Neural progenitor cell (in vitro differentiated cells): ENCODE measurements at regions not wholly inside any gene's neighbourhood (a gene's known extent, or its start where the extent isn't known, plus 50 kb on each side); places are given as distances from the start of the nearest gene placed in this dataset.
"Not testable (repeated sequence)": the region's sequence is repeated elsewhere in the genome, so short reads cannot be mapped to it uniquely, and the experiment has no call there.

Experiments
- EZH2 ChIP-seq: fragments of 200-600 bp; sonication (generic); IDR thresholded peaks from 2 replicates; pipeline ENCODE4 v1.6.1; 2017; ENCODE audit warnings: antibody characterized with exemption, mild to moderate bottlenecking, moderate library complexity
- EZH2phosphoT487 ChIP-seq: fragments of 200-600 bp; sonication (generic); IDR thresholded peaks from 2 replicates; pipeline ENCODE4 v1.6.1; 2017; ENCODE audit warnings: antibody characterized with exemption
- TF ChIP-seq, protein P1 (sequence below): fragments of 200-600 bp; sonication (generic); IDR thresholded peaks from 2 replicates; pipeline ENCODE4 v1.5.1; 2017; ENCODE audit warnings: antibody characterized with exemption, mild to moderate bottlenecking

DNA sequence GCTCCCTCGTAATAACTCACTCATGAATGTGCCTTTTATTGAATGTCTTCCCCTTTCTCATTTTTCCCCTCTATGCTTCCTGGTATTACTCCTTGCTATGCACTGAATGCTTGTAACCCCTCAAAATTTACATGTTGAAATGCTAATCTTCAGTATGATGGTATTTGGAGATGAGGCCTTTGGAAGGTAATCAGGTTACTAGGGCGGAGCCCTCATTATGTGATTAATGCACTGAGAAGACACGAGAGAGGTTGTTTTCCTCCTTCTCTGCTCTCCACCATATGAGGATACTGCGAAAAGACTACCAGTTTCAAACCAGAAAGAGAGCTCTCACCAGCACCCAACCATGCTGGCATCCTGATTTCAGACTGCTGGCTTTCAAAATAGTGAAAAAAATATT is 52.2 kb upstream of the LANCL3 start:
- TF ChIP-seq, protein P1, sequence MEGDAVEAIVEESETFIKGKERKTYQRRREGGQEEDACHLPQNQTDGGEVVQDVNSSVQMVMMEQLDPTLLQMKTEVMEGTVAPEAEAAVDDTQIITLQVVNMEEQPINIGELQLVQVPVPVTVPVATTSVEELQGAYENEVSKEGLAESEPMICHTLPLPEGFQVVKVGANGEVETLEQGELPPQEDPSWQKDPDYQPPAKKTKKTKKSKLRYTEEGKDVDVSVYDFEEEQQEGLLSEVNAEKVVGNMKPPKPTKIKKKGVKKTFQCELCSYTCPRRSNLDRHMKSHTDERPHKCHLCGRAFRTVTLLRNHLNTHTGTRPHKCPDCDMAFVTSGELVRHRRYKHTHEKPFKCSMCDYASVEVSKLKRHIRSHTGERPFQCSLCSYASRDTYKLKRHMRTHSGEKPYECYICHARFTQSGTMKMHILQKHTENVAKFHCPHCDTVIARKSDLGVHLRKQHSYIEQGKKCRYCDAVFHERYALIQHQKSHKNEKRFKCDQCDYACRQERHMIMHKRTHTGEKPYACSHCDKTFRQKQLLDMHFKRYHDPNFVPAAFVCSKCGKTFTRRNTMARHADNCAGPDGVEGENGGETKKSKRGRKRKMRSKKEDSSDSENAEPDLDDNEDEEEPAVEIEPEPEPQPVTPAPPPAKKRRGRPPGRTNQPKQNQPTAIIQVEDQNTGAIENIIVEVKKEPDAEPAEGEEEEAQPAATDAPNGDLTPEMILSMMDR = not testable (repeated sequence)
- not testable (repeated sequence) for TF ChIP-seq EZH2, EZH2phosphoT487
